OCI-LY1 (cell line): ENCODE measurements at regions not wholly inside any gene's neighbourhood (a gene's known extent, or its start where the extent isn't known, plus 50 kb on each side); places are given as distances from the start of the nearest gene placed in this dataset.

Source experiments
- CTCF ChIP-seq: fragments of 200-600 bp; sonication (generic), shearing (Covaris generic); IDR thresholded peaks from 2 replicates; pipeline ENCODE4 v1.5.1; 2017; ENCODE audit warnings: mild to moderate bottlenecking, antibody characterized with exemption, low read length, moderate library complexity, mixed read lengths
- EZH2 ChIP-seq: fragments of 200-600 bp; sonication (generic), shearing (Covaris generic); IDR thresholded peaks from 2 replicates; pipeline ENCODE4 v1.8.0; 2017; ENCODE audit warnings: borderline replicate concordance, mixed run types, mild to moderate bottlenecking, antibody characterized with exemption, low read length, moderate library complexity, mixed read lengths

GRCh38 chr21:35326677-35327076 lies 277.6 kb upstream of the RUNX1 start:
- TF ChIP-seq CTCF (no peak), EZH2 (no peak)
